ENCODE measurements at regions not wholly inside any gene's neighbourhood (a gene's known extent, or its start where the extent isn't known, plus 50 kb on each side); places are given as distances from the start of the nearest gene placed in this dataset.

DNA sequence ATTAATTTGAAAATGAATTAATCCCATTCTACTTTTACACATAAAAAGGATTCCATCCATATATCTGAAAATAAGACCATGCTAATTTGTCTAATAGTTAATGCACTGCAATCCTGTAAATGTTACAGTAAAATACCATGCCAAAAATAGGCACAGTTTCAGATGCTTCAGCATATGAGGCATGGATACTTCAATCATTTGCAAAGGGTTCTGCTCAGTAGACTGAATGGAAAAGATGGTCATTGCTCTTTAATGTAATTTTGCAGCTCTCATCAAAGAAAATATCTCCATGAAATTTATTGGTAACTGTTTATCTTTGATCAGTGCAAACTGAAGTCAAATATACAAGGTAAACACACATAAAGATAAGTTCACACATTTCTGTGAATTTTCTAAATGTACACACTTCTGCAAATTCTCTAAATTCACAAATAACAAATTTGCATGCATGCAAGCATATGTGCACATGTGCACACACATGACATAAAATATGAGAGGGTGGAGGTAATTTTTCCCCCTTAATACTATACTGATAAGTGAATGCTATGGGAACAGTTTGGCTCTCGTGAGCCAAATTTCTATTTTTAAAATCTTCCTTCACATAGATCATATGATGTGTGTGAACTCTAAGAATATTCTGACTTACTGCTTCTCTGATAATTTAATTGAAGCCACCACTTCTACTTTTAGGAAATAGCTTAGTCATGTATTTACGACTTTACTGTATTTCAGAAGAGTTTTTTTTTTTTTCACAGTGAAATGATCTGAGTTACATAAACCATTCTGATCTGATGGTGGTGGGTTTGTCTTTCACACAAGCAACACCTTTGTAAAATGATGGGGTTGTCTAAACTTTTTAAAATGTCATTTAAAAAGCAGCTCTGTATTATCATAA, 996.8 kb upstream of the CITED2 start:
- ATAC-seq (no peak), DNase-seq (no peak)
- Histone ChIP-seq H3K9me3 (no peaks in the 10 kb centered on the region), H3K27ac (no peak overlapping the region), H3K27me3 (ENCODE audit: low read depth) (no peaks in the 10 kb centered on the region), H3K4me1 (no peaks in the 10 kb centered on the region), H3K4me3 (no peak overlapping the region), H3K36me3 (no peaks in the 10 kb centered on the region)
- intact Hi-C loops (cut with DNase I), result no loop called here
- TF ChIP-seq, protein P1, sequence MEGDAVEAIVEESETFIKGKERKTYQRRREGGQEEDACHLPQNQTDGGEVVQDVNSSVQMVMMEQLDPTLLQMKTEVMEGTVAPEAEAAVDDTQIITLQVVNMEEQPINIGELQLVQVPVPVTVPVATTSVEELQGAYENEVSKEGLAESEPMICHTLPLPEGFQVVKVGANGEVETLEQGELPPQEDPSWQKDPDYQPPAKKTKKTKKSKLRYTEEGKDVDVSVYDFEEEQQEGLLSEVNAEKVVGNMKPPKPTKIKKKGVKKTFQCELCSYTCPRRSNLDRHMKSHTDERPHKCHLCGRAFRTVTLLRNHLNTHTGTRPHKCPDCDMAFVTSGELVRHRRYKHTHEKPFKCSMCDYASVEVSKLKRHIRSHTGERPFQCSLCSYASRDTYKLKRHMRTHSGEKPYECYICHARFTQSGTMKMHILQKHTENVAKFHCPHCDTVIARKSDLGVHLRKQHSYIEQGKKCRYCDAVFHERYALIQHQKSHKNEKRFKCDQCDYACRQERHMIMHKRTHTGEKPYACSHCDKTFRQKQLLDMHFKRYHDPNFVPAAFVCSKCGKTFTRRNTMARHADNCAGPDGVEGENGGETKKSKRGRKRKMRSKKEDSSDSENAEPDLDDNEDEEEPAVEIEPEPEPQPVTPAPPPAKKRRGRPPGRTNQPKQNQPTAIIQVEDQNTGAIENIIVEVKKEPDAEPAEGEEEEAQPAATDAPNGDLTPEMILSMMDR (IDR thresholded peaks at IDR 0.05), result no peak

DNA sequence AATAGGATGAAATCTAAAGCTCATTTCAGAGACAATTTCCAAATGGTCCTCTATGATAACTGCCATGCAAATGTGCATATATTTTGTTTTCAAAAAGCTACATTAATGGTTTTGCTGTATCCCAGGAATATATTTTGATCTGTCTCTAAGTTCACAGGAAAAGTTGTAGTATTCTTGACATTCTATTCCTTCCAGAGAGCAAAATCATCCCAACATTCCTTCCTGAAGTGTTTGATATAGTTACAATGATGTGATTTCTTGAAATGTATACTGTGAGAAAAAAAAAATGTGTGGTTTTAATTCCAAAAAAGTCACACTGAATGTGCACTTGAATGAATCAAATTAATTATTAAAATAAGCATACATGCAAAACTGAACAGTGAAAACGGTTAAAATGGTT, 996.0 kb upstream of the CITED2 start:
- Histone ChIP-seq H3K27ac (no peak overlapping the region), H3K36me3 (no peaks in the 10 kb centered on the region), H3K27me3 (ENCODE audit: low read depth) (no peaks in the 10 kb centered on the region), H3K4me1 (no peaks in the 10 kb centered on the region), H3K9me3 (no peaks in the 10 kb centered on the region), H3K4me3 (no peak overlapping the region)
- DNase-seq (no peak), ATAC-seq (no peak)
- TF ChIP-seq, protein P1 (IDR thresholded peaks at IDR 0.05), result no peak
- intact Hi-C loops (cut with DNase I), result no loop called here

DNA sequence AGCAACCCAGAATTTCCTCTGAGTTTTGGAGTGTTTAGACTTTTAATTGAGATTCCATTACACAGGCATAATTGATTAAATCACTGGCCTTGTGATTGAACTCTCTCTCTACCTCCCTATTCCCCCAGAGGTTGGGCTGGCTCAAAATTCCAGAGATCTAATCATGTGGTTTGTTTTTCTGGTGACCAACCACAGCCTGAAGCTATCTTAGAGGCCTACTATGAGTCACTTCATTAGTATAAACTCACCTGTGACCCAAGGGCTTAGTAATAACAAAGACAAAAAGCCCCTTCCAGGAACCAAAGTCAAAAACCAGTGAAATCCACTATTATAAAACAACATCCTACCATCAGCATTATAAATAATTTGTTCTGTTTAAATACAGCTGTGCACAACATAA, 992.5 kb upstream of the CITED2 start:
- no peaks in the 10 kb centered on the region for H3K27me3 ChIP-seq (ENCODE audit: low read depth)
- ATAC-seq, result no peak
- TF ChIP-seq, protein P1 (IDR thresholded peaks at IDR 0.05), result no peak
- no peak for DNase-seq
- H3K9me3 ChIP-seq, result peaks cover 11% of the 10 kb centered on the region
- no peak overlapping the region for H3K27ac ChIP-seq
- no peak overlapping the region for H3K4me3 ChIP-seq
- no peaks in the 10 kb centered on the region for H3K36me3 ChIP-seq
- intact Hi-C loops (cut with DNase I), result no loop called here
- no peaks in the 10 kb centered on the region for H3K4me1 ChIP-seq

DNA sequence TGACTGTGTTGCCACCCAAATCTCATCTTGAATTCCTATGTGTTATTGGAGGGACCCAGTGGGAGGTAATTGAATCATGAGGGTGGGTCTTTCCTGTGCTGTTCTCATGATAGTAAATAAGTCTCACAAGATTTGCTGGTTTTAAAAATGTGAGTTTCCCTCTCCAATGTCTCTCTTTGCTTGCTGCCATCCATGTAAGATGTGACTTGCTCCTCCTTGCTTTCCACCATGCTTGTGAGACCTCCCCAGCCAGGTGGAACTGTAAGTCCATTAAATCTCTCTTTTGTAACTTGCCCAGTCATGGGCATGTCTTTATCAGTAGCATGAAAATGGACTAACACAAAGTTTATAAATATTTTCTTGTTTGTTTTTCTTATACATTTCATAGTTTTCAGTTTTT, 990.5 kb upstream of the CITED2 start:
- Histone ChIP-seq H3K9me3 (peaks cover 11% of the 10 kb centered on the region), H3K4me3 (no peak overlapping the region), H3K4me1 (no peaks in the 10 kb centered on the region), H3K36me3 (no peaks in the 10 kb centered on the region), H3K27me3 (ENCODE audit: low read depth) (no peaks in the 10 kb centered on the region), H3K27ac (no peak overlapping the region)
- no peak for DNase-seq
- TF ChIP-seq, protein P1 (IDR thresholded peaks at IDR 0.05), result no peak
- ATAC-seq, result no peak
- intact Hi-C loops (cut with DNase I), result no loop called here

DNA sequence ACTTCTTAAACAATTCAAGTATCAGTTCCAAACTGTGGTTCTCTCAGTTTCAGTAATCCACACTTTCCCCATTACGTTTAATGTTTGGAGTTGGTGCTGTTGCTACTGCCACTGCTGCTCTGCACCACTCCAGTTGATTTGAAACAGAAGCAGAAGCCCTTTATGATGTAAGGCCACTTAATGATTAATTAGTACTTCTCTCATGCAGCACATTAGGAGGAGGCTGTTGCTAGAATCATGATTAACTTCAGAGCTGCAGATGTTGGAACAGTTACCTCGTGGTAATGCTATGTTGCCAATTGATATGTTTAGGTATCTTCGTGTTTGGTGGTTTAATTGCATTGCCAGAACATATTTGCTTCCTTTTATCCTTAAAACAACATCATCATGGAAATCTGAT, 986.2 kb upstream of the CITED2 start:
- Histone ChIP-seq H3K27ac (no peak overlapping the region), H3K4me1 (no peaks in the 10 kb centered on the region), H3K27me3 (ENCODE audit: low read depth) (no peaks in the 10 kb centered on the region), H3K4me3 (no peak overlapping the region), H3K36me3 (no peaks in the 10 kb centered on the region), H3K9me3 (peaks cover 11% of the 10 kb centered on the region)
- ATAC-seq (no peak), DNase-seq (no peak)
- intact Hi-C loops (cut with DNase I), result no loop called here
- TF ChIP-seq, protein P1 (IDR thresholded peaks at IDR 0.05), result no peak

Data from lower lobe of right lung (tissue), 2 donors.